Fibroblast of the aortic adventitia (primary cell): ENCODE measurements at regions not wholly inside any gene's neighbourhood (a gene's known extent, or its start where the extent isn't known, plus 50 kb on each side); places are given as distances from the start of the nearest gene placed in this dataset.

ENCODE experiments used
- DNase-seq: peaks from one replicate; pipeline ENCODE4 v3.0.0-alpha.2; 2010; ENCODE audit warnings: low read depth
- H3K4me3 ChIP-seq: 2 replicates; pipeline ENCODE4 v1.5.1; 2011; ENCODE audit warnings: low read depth, mild to moderate bottlenecking, control low read depth, low read length, moderate library complexity
- TF ChIP-seq, protein P1 (sequence below): IDR thresholded peaks from 2 replicates; pipeline ENCODE4 v1.5.1; 2011; ENCODE audit warnings: mild to moderate bottlenecking, low read length, control low read depth, inconsistent platforms; ENCODE audit not compliant: insufficient read depth

DNA sequence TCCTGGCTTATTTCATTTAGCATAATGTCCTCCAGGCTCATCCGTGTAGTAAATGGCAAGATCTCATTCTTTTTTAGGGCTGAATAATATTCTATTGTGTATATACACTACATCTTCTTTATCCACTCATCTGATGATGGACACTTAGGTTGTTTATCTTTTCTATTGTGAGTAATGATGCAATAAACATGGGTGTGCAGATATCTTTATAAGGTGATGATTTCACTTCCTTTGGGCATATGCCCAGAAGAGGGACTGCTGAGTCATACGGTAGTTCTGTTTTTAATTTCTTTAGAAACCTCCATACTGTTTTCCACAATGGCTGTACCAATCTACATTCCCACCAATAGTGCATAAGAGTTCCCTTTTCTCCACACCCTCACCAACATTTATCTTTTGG, 317.6 kb upstream of the CNKSR2 start:
- peak; percentile 7 for DNase-seq
- H3K4me3 ChIP-seq: no peak overlapping the region
- TF ChIP-seq, protein P1, sequence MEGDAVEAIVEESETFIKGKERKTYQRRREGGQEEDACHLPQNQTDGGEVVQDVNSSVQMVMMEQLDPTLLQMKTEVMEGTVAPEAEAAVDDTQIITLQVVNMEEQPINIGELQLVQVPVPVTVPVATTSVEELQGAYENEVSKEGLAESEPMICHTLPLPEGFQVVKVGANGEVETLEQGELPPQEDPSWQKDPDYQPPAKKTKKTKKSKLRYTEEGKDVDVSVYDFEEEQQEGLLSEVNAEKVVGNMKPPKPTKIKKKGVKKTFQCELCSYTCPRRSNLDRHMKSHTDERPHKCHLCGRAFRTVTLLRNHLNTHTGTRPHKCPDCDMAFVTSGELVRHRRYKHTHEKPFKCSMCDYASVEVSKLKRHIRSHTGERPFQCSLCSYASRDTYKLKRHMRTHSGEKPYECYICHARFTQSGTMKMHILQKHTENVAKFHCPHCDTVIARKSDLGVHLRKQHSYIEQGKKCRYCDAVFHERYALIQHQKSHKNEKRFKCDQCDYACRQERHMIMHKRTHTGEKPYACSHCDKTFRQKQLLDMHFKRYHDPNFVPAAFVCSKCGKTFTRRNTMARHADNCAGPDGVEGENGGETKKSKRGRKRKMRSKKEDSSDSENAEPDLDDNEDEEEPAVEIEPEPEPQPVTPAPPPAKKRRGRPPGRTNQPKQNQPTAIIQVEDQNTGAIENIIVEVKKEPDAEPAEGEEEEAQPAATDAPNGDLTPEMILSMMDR: no peak

DNA sequence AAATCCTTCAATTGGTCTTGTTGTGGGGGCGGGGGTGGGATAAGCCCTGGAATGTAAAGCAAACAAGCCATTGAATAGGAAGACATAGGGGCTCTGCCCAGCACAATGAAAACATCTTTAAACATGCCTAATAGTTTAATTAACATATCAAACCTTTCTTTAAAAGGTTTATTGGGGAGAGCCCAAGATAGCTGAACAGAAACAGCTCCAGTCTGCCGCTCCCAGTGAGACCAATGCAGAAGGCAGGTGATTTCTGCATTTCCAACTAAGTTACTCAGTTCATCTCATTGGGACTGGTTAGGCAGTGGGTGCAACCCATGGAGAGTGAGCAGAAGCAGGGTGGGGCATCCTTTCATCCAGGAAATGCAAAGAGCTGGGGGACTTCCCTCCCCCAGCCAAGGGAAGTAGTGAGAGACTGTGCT, 327.2 kb upstream of the CNKSR2 start:
- no peak overlapping the region for H3K4me3 ChIP-seq
- no peak for DNase-seq
- TF ChIP-seq, protein P1: no peak

DNA sequence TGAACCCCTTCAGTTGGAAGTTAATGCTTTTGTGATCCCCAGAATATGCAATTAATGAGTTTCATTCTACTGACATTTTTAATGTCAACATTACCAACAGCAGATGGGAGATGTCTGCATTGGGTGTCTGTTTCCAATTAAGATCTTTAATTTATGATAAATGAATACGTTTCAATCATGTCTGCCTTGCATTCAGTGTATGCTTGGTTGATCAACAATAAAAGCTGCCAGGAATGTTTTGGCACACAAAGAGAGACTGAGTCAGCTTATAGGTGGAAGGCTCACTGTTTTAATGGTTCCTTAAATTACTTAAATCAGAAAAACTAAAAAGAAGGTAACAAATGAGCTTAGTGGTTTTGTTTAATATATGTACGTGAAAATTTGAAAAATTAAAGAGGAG, 359.9 kb upstream of the CNKSR2 start:
- H3K4me3 ChIP-seq: no peak overlapping the region
- no peak for DNase-seq
- TF ChIP-seq, protein P1: no peak

DNA sequence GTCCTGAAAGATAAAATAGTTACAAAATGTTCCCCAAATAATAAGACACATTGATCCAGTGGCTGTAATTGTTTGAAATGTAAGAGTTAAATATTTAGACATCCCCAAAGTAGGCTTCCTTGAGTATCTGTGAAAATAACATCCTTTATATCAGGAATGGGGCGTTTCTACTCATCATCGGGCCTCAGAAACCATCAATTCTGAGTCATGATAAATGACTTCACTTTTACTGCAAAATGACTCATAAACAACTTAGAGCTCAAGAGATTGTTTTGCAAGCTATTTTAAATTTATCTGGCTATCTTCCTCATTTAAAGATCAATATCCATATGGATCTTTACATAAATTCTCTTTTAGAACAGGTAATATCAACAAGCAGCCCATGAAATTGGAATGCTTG, 369.4 kb upstream of the CNKSR2 start:
- peak; percentile 2 for DNase-seq
- H3K4me3 ChIP-seq: no peak overlapping the region
- TF ChIP-seq, protein P1: no peak

DNA sequence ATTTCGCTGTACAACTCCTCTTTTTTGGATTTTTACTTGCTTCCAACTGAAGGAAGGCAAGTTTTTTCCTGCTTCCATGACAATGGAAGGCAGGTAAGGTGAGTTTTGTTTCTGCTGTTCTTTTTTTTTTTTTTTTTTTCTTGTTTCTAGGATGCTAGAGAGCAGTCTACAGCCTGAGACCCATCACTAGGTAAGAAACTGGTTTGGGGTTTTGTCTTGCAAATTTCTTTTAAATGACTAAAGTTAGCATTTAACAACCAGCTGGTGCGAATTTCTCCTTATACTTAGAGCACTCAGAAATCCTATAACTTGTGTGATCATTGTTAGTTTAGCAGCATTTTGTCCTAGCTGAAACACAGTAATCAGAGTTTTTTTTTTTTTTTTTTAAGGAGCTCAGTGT, 378.4 kb upstream of the CNKSR2 start:
- no peak for DNase-seq
- H3K4me3 ChIP-seq: no peak overlapping the region
- TF ChIP-seq, protein P1: no peak

DNA sequence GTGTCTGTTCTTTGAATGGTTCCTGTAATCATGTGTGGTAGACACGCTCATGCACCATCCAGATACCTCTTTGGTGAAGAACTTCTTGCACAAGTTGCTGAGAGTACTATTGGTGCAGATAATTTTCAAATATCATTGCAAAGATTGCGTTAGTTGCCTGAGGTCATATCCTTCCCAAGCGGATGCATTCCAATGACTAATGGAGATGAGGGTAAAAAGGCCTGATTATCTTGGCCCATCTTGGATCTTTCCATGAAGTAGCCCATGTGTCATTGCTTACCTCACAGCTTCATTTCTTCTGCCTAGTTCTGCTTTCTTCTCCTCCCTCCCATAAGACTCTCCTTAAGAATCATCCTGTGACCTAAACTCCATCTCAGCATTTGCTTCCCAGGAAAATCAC, 384.9 kb upstream of the CNKSR2 start:
- no peak overlapping the region for H3K4me3 ChIP-seq
- no peak for DNase-seq
- TF ChIP-seq, protein P1: no peak

DNA sequence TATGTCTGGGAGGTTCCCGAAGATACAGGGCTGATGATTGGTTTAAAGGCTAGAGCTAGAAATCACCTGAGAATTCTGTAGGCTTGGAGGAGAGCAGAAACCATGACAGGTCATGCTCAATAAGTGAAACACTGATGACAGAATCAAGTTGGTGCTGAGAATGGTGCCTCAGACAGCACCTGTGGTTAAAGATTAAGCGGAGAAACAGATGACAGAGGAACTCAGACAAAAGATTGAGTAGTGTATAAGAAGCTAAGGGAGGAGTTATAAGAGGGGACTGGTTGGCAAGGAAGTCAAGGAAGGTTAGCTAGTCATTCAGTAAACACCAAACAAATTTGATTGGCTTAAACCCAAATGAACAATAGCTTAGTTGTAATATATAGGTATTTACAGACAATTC, 385.4 kb upstream of the CNKSR2 start:
- no peak overlapping the region for H3K4me3 ChIP-seq
- no peak for DNase-seq
- TF ChIP-seq, protein P1: no peak
